ENCODE measurements at regions not wholly inside any gene's neighbourhood (a gene's known extent, or its start where the extent isn't known, plus 50 kb on each side); places are given as distances from the start of the nearest gene placed in this dataset.

DNA sequence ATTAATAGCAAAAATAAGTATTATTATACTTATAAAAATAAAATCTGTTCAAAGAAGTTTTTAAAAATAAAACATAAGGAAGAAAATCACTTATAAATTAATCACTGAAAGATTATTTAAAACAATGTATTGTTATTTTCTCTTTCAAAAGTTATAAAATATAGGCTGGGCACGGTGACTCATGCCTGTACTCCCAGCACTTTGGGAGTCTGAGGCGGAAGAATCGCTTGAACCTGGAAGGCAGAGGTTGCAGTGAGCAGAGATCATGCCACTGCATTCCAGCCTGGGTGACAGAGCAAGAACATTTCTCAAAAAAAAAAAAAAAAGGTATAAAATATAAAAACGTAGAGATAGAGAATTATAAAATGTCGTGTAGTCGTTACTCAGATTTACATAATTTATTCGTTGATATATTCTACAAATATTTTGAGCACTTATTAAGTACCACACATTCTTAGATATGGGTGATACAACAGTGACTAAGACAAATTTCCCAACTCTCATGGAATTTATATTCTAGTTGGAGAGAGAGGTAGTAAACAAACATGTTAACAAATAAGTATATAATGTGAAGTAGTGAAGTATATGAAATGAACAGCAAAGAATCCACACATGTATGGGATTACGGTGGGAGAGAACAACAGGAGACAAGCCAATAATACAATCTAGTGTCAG is 1030.0 kb downstream of the SORCS1 start:
- H3K9me3 ChIP-seq (replicated peaks in 1 of 3): no peaks in the 10 kb centered on the region
- H3K4me3 ChIP-seq: no peak overlapping the region
- WGBS, 4 donors: 66 to 68% (median 66%) methylated on average over 8 of the region's 8 CpGs
- TF ChIP-seq, protein P1, sequence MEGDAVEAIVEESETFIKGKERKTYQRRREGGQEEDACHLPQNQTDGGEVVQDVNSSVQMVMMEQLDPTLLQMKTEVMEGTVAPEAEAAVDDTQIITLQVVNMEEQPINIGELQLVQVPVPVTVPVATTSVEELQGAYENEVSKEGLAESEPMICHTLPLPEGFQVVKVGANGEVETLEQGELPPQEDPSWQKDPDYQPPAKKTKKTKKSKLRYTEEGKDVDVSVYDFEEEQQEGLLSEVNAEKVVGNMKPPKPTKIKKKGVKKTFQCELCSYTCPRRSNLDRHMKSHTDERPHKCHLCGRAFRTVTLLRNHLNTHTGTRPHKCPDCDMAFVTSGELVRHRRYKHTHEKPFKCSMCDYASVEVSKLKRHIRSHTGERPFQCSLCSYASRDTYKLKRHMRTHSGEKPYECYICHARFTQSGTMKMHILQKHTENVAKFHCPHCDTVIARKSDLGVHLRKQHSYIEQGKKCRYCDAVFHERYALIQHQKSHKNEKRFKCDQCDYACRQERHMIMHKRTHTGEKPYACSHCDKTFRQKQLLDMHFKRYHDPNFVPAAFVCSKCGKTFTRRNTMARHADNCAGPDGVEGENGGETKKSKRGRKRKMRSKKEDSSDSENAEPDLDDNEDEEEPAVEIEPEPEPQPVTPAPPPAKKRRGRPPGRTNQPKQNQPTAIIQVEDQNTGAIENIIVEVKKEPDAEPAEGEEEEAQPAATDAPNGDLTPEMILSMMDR (IDR thresholded peaks at IDR 0.05): no peak
- TF ChIP-seq POLR2A (IDR thresholded peaks at IDR 0.05): no peak
- H3K27ac ChIP-seq: no peak overlapping the region
- H3K4me1 ChIP-seq (replicated peaks in 1 of 2): no peaks in the 10 kb centered on the region
- no peaks in the 10 kb centered on the region for H3K27me3 ChIP-seq
- DNase-seq: no peak
- H3K36me3 ChIP-seq (replicated peaks in 1 of 2): no peaks in the 10 kb centered on the region
- intact Hi-C loops (cut with DNase I): no loop called here

DNA sequence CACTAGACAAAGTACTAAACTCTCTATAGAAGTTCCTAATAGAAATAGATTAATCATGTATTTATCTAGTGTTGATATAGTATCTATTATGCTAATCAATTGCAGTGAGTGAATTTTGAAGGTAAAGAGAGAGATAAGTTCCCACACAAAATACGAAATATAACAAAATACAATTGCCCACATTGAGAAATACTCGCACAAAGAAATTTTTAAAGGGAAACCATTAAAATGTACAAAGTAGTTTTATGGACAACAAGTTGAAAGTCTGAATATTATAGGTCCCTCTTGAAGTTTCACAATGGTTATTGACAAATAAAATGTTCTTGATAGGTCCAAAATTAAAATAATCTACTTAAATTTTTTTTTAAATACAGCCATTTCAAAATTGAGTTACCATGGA is 1031.1 kb downstream of the SORCS1 start:
- Histone ChIP-seq H3K4me1 (replicated peaks in 1 of 2) (no peaks in the 10 kb centered on the region), H3K27me3 (no peaks in the 10 kb centered on the region), H3K27ac (no peak overlapping the region), H3K4me3 (no peak overlapping the region), H3K9me3 (replicated peaks in 1 of 3) (no peaks in the 10 kb centered on the region), H3K36me3 (replicated peaks in 1 of 2) (no peaks in the 10 kb centered on the region)
- no peak for DNase-seq
- intact Hi-C loops (cut with DNase I): no loop called here
- TF ChIP-seq, protein P1 (IDR thresholded peaks at IDR 0.05): no peak
- no peak for TF ChIP-seq POLR2A (IDR thresholded peaks at IDR 0.05)
- 45 to 50% (median 48%) methylated on average over 2 of the region's 2 CpGs for WGBS, 4 donors

DNA sequence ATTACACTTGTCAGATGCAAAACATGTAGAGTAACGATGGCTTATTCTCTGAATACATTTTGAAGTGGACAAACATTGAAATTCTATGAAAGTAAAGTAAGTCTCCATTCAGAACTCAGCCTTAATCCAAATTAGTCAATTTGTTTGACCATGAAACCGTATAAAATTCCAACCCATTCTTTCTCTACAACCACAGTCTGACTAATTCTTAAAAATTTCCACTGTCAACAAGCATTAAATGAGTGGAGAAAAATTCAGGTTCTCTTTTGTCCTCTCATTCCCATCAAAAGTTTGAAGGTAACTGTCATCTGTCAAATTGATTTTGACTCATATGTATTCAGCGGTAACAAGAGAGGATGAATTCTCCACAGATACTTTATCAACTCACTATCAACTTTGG is 1031.5 kb downstream of the SORCS1 start:
- no peaks in the 10 kb centered on the region for H3K27me3 ChIP-seq
- intact Hi-C loops (cut with DNase I): no loop called here
- no peaks in the 10 kb centered on the region for H3K4me1 ChIP-seq (replicated peaks in 1 of 2)
- no peaks in the 10 kb centered on the region for H3K36me3 ChIP-seq (replicated peaks in 1 of 2)
- H3K27ac ChIP-seq: no peak overlapping the region
- no peak for DNase-seq
- WGBS, 4 donors: 56 to 61% (median 57%) methylated on average over 3 of the region's 3 CpGs
- H3K4me3 ChIP-seq: no peak overlapping the region
- no peaks in the 10 kb centered on the region for H3K9me3 ChIP-seq (replicated peaks in 1 of 3)
- TF ChIP-seq, protein P1 (IDR thresholded peaks at IDR 0.05): no peak
- no peak for TF ChIP-seq POLR2A (IDR thresholded peaks at IDR 0.05)

DNA sequence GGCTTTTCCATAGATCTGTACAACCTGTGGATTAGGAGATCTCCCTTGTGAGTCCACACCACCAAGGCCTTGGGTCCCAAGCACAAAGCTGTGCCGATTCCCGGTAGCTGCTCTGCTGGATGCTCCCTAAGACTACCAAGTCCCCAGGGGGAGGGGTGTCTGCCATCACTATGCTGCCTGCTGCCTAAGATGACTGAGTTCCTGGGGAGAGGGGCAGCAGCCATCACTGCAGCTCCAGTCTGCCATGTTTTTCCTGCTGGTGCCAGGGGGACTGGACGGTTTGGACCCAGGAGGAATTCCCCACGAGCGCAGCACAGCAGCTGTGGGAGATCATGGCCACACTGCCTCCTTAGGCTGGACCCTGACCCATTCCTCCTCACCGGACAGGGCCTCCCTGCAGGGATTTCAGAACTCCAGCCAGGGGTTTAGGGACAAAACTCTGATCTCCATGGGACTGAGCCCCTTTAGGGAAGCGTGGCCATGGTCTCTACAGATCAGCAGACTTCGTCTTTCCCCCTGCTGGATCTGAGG is 1049.8 kb downstream of the SORCS1 start:
- no peaks in the 10 kb centered on the region for H3K36me3 ChIP-seq (replicated peaks in 1 of 2)
- H3K4me3 ChIP-seq: no peak overlapping the region
- H3K27ac ChIP-seq: no peak overlapping the region
- no peaks in the 10 kb centered on the region for H3K9me3 ChIP-seq (replicated peaks in 1 of 3)
- 79 to 84% (median 83%) methylated on average over 8 of the region's 8 CpGs; no CpG with 5 or more reads in 1 of the 4 donors for WGBS, 4 donors
- no peaks in the 10 kb centered on the region for H3K4me1 ChIP-seq (replicated peaks in 1 of 2)
- intact Hi-C loops (cut with DNase I): no loop called here
- TF ChIP-seq POLR2A (IDR thresholded peaks at IDR 0.05): no peak
- TF ChIP-seq, protein P1 (IDR thresholded peaks at IDR 0.05): no peak
- DNase-seq: no peak
- H3K27me3 ChIP-seq: no peaks in the 10 kb centered on the region

Data from adrenal gland (tissue), 9 donors.